HG03097 (cell line): ENCODE measurements at regions not wholly inside any gene's neighbourhood (a gene's known extent, or its start where the extent isn't known, plus 50 kb on each side); places are given as distances from the start of the nearest gene placed in this dataset.

ENCODE experiments used
- ATAC-seq: cut with Tn5 transposase; IDR thresholded peaks from one replicate; pipeline ENCODE4 v1.9.1; 2021; ENCODE audit not compliant: unreplicated experiment, low FRiP score

GRCh38 chr12:114911196-114911595, 227.2 kb upstream of the TBX3 start:
- no peak for ATAC-seq

- ATAC-seq, result no peak
These were observed 220.5 kb upstream of the TBX3 start for GRCh38 chr12:114904254-114905003.

GRCh38 chr12:114903083-114903691, 219.2 kb upstream of the TBX3 start:
- no peak for ATAC-seq

- ATAC-seq, result no peak
These were observed 218.7 kb upstream of the TBX3 start for GRCh38 chr12:114902665-114903064.

GRCh38 chr12:114901316-114901715, 217.3 kb upstream of the TBX3 start:
- no peak for ATAC-seq

GRCh38 chr12:114898159-114898558, 214.2 kb upstream of the TBX3 start:
- no peak for ATAC-seq

- no peak for ATAC-seq
These were observed 211.9 kb upstream of the TBX3 start for GRCh38 chr12:114895827-114896226.

GRCh38 chr12:114895081-114895480, 211.1 kb upstream of the TBX3 start:
- no peak for ATAC-seq

- ATAC-seq, result no peak
These were observed 210.1 kb upstream of the TBX3 start for GRCh38 chr12:114894076-114894475.

GRCh38 chr12:114888928-114889584, 205.1 kb upstream of the TBX3 start:
- no peak for ATAC-seq

- ATAC-seq, result no peak
These were observed 204.5 kb upstream of the TBX3 start for GRCh38 chr12:114888448-114888847.

- no peak for ATAC-seq
These were observed 201.5 kb upstream of the TBX3 start for GRCh38 chr12:114885501-114885900.

- ATAC-seq, result no peak
These were observed 200.6 kb upstream of the TBX3 start for GRCh38 chr12:114884575-114884974.

- no peak for ATAC-seq
These were observed 198.1 kb upstream of the TBX3 start for GRCh38 chr12:114882083-114882482.

- ATAC-seq, result no peak
These were observed 195.4 kb upstream of the TBX3 start for GRCh38 chr12:114879354-114879753.

- no peak for ATAC-seq
These were observed 194.8 kb upstream of the TBX3 start for GRCh38 chr12:114878781-114879180.

- no peak for ATAC-seq
These were observed 193.1 kb upstream of the TBX3 start for GRCh38 chr12:114876968-114877680.

- no peak for ATAC-seq
These were observed 191.3 kb upstream of the TBX3 start for GRCh38 chr12:114875313-114875712.

GRCh38 chr12:114873656-114874055, 189.7 kb upstream of the TBX3 start:
- no peak for ATAC-seq

- no peak for ATAC-seq
These were observed 185.2 kb upstream of the TBX3 start for GRCh38 chr12:114868995-114869834.
